Choroid plexus epithelial cell (primary cell): ENCODE measurements at regions not wholly inside any gene's neighbourhood (a gene's known extent, or its start where the extent isn't known, plus 50 kb on each side); places are given as distances from the start of the nearest gene placed in this dataset.

Source experiments
- DNase-seq: peaks from one replicate; pipeline ENCODE4 v3.0.0-alpha.2; 2010; ENCODE audit warnings: low read depth
- H3K4me3 ChIP-seq: 2 replicates; pipeline ENCODE4 v1.5.1; 2011; ENCODE audit warnings: low read depth, mild to moderate bottlenecking, control low read depth, low read length, moderate library complexity
- CTCF ChIP-seq: conservative IDR thresholded peaks from 2 replicates; pipeline ENCODE4 v1.5.1; 2011; ENCODE audit warnings: low read depth, mild to moderate bottlenecking, control low read depth, inconsistent platforms, low read length, moderate library complexity

GRCh38 chr12:25840678-25841465 lies 117.6 kb upstream of the RASSF8 start:
- peak; percentile 91 for DNase-seq
- no peak for TF ChIP-seq CTCF
- H3K4me3 ChIP-seq, result no peak overlapping the region

GRCh38 chr12:25842254-25842653 lies 116.2 kb upstream of the RASSF8 start:
- no peak for TF ChIP-seq CTCF
- no peak for DNase-seq
- no peak overlapping the region for H3K4me3 ChIP-seq

GRCh38 chr12:25843976-25844375 lies 114.5 kb upstream of the RASSF8 start:
- no peak overlapping the region for H3K4me3 ChIP-seq
- TF ChIP-seq CTCF, result no peak
- DNase-seq, result no peak

- TF ChIP-seq CTCF, result no peak
- no peak for DNase-seq
- H3K4me3 ChIP-seq, result no peak overlapping the region
Observed at GRCh38 chr12:25845415-25845814, 113.1 kb upstream of the RASSF8 start.

GRCh38 chr12:25852792-25853191 lies 105.7 kb upstream of the RASSF8 start:
- no peak overlapping the region for H3K4me3 ChIP-seq
- DNase-seq, result peak; percentile 54
- TF ChIP-seq CTCF, result no peak

- no peak overlapping the region for H3K4me3 ChIP-seq
- TF ChIP-seq CTCF, result no peak
- DNase-seq, result no peak
Observed at GRCh38 chr12:25853316-25854095, 105.0 kb upstream of the RASSF8 start.
